Vagina (tissue), 2 donors: ENCODE measurements at regions not wholly inside any gene's neighbourhood (a gene's known extent, or its start where the extent isn't known, plus 50 kb on each side); places are given as distances from the start of the nearest gene placed in this dataset.

Experiments
- DNase-seq, 2 donors: peaks; one replicate each; pipeline ENCODE4 v3.0.0-alpha.2; 2017; ENCODE audit errors: extremely low spot score in 2 of 2
- H3K27ac ChIP-seq: fragments of 200-600 bp; sonication (generic); one replicate; pipeline ENCODE4 v1.5.1; 2019
- H3K27me3 ChIP-seq: fragments of 200-600 bp; sonication (generic); one replicate; pipeline ENCODE4 v1.5.1; 2019
- H3K36me3 ChIP-seq, 2 donors: fragments of 200-600 bp; sonication (generic); one replicate each; pipeline ENCODE4 v1.5.1; 2017 to 2019
- H3K4me1 ChIP-seq: fragments of 200-600 bp; sonication (generic); one replicate; pipeline ENCODE4 v1.5.1; 2019
- H3K4me3 ChIP-seq, 2 donors: fragments of 200-600 bp; sonication (generic); 1 replicate in 1 of 2; 2 replicates in 1 of 2; pipeline ENCODE4 v1.5.1; 2016 to 2019
- H3K9me3 ChIP-seq: fragments of 200-600 bp; sonication (generic); one replicate; pipeline ENCODE4 v1.5.1; 2019
- POLR2A ChIP-seq, 2 donors: fragments of 450-650 bp; IDR thresholded peaks; one replicate each; pipeline ENCODE4 v1.6.1; 2017; ENCODE audit warnings: antibody characterized with exemption in 2 of 2, mild to moderate bottlenecking in 2 of 2, moderate library complexity in 2 of 2
- POLR2AphosphoS5 ChIP-seq, 2 donors: sonication (generic); formaldehyde crosslinking; IDR thresholded peaks; one replicate each; pipeline ENCODE4 v1.9.0; 2017; ENCODE audit warnings: antibody characterized with exemption in 2 of 2, mild to moderate bottlenecking in 2 of 2, low read depth in 1 of 2; ENCODE audit not compliant: insufficient read depth in 1 of 2
- intact Hi-C: fragments of 100-400 bp; cut with DNase I; formaldehyde crosslinking; loops from one replicate; pipeline ENCODE4 v1.15.1; 2023
- TF ChIP-seq, protein P1 (sequence below), 3 experiments: fragments of 450-650 bp in 2 of 3; fragments of 200-600 bp in 1 of 3; sonication (generic) in 1 of 3; IDR thresholded peaks; one replicate each; pipeline ENCODE4 v1.5.1; 2017 to 2019; ENCODE audit warnings: antibody characterized with exemption in 3 of 3, mild to moderate bottlenecking in 2 of 3, moderate library complexity in 2 of 3

DNA sequence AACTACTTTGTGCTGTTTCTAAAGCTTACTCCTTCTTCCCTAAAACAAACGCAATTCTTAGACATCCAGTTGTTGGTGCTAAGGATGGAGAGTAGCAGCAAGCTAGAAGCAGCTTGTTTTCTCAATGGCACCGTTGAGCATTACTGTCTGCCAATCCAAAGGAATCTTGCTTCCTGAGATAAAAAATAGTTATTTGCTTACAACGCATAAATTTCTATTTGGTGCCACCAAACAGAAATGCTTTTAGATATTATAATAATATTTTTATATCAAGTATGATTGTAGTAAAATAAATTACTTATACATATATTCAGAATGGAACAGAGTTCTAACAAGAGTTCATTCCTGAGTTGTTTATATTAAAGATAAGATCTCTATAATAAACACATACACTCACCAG lies 434.7 kb downstream of the CPS1 start:
- no peak for TF ChIP-seq POLR2A (IDR thresholded peaks at IDR 0.05)
- TF ChIP-seq POLR2AphosphoS5 (IDR thresholded peaks at IDR 0.05; ENCODE audit: insufficient read depth in 1 of 2, low read depth in 1 of 2), result no peak
- TF ChIP-seq, protein P1, sequence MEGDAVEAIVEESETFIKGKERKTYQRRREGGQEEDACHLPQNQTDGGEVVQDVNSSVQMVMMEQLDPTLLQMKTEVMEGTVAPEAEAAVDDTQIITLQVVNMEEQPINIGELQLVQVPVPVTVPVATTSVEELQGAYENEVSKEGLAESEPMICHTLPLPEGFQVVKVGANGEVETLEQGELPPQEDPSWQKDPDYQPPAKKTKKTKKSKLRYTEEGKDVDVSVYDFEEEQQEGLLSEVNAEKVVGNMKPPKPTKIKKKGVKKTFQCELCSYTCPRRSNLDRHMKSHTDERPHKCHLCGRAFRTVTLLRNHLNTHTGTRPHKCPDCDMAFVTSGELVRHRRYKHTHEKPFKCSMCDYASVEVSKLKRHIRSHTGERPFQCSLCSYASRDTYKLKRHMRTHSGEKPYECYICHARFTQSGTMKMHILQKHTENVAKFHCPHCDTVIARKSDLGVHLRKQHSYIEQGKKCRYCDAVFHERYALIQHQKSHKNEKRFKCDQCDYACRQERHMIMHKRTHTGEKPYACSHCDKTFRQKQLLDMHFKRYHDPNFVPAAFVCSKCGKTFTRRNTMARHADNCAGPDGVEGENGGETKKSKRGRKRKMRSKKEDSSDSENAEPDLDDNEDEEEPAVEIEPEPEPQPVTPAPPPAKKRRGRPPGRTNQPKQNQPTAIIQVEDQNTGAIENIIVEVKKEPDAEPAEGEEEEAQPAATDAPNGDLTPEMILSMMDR (IDR thresholded peaks at IDR 0.05), result no peak
- no peak overlapping the region for H3K27ac ChIP-seq
- DNase-seq, result no peak

DNA sequence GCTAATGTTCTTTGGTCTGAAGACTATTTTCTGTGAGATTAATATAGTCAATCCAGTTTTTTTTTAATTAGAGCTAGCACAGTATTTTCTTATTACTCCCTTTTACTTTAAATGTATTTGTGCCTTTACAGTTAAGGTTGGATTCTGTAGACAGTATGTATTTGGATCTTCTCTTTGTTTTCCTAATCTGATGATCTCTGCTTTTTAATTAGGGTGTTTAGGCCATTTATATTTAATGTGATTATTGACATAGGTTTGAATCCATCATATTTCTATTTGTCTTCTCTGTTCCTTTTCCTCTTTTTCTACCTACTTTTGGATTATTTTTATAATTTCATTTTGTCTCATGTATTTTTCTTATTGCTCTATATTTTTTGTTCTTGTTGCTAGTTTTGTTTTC lies 437.7 kb downstream of the CPS1 start:
- no peak for DNase-seq
- no peaks in the 10 kb centered on the region for H3K27me3 ChIP-seq
- TF ChIP-seq POLR2A (IDR thresholded peaks at IDR 0.05), result no peak
- TF ChIP-seq, protein P1 (IDR thresholded peaks at IDR 0.05), result no peak
- TF ChIP-seq POLR2AphosphoS5 (IDR thresholded peaks at IDR 0.05; ENCODE audit: insufficient read depth in 1 of 2, low read depth in 1 of 2), result no peak
- H3K9me3 ChIP-seq, result no peaks in the 10 kb centered on the region
- H3K27ac ChIP-seq, result no peak overlapping the region
- no peaks in the 10 kb centered on the region for H3K36me3 ChIP-seq
- H3K4me1 ChIP-seq, result no peaks in the 10 kb centered on the region
- intact Hi-C loops, result no loop called here
- no peak overlapping the region for H3K4me3 ChIP-seq

More for the DNA sequence above, 434.7 kb downstream of the CPS1 start:
- no peaks in the 10 kb centered on the region for H3K4me1 ChIP-seq
- H3K27me3 ChIP-seq, result no peaks in the 10 kb centered on the region
- intact Hi-C loops, result no loop called here
- H3K36me3 ChIP-seq, result no peaks in the 10 kb centered on the region
- H3K9me3 ChIP-seq, result no peaks in the 10 kb centered on the region
- no peak overlapping the region for H3K4me3 ChIP-seq

DNA sequence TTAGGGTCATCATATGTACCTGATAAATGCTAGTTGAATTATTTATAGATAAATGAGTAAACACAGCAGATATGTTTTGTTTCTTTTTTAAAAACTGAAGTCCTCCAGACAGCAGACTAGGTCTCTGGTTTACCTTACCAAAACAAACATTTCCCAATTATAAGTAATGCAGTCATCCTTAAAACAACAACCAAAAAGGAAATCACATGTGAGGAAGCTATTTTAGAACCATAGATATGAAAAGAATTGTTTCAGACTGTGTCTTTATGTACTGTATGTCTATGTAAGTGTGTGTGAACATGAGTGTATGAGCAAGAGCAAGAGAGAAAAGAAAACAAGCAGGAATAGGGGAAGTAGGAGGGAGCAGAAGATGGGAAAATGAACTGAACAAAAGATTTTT lies 441.0 kb downstream of the CPS1 start:
- no peak for DNase-seq
- no peak overlapping the region for H3K27ac ChIP-seq
- intact Hi-C loops, result no loop called here
- TF ChIP-seq, protein P1 (IDR thresholded peaks at IDR 0.05), result no peak
- no peaks in the 10 kb centered on the region for H3K9me3 ChIP-seq
- no peaks in the 10 kb centered on the region for H3K4me1 ChIP-seq
- H3K4me3 ChIP-seq, result no peak overlapping the region
- no peaks in the 10 kb centered on the region for H3K27me3 ChIP-seq
- H3K36me3 ChIP-seq, result no peaks in the 10 kb centered on the region

DNA sequence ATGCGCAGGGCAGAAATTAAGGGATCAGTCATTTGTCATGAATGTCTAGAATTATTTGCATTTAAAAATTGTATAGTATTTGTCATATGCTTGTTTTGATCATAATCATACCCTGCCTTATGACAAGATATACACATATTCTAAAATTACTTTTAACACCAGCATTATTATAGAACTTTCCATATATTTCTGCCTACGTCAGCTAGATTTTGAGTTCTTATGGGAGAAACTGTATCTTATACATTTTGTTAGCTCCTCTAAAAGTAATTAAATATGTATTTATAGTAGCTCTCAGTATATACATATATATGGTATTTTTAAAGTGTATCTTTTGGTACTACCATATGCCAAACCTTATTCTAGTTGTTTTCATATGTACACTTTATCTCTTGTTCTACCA lies 441.9 kb downstream of the CPS1 start:
- Histone ChIP-seq H3K4me3 (no peak overlapping the region), H3K36me3 (no peaks in the 10 kb centered on the region), H3K4me1 (no peaks in the 10 kb centered on the region), H3K27ac (no peak overlapping the region), H3K27me3 (no peaks in the 10 kb centered on the region), H3K9me3 (no peaks in the 10 kb centered on the region)
- intact Hi-C loops, result no loop called here
- no peak for DNase-seq
- TF ChIP-seq, protein P1 (IDR thresholded peaks at IDR 0.05), result no peak
- TF ChIP-seq POLR2A (IDR thresholded peaks at IDR 0.05) (no peak), POLR2AphosphoS5 (IDR thresholded peaks at IDR 0.05; ENCODE audit: insufficient read depth in 1 of 2, low read depth in 1 of 2) (no peak)

DNA sequence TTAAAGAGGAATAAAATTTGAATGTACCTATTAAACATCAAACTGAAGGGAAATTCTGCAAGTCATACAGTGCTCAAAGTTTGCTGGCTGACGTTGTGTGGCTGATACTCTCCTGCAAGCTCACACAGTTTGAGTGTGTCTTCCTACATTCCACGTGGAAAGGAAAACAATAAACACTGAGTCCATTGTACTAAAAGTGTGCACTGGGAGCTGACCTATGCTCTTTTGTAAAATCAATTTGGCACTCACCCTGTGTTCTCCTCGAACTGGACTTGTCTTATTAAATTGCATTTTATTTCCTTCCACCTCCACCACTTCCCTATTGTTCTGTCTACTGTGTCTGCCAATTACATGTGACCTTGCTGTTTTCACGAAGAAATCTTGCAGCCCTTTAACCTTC lies 458.0 kb downstream of the CPS1 start:
- DNase-seq, result no peak
- Histone ChIP-seq H3K27me3 (no peaks in the 10 kb centered on the region), H3K4me3 (no peak overlapping the region), H3K27ac (no peak overlapping the region), H3K9me3 (no peaks in the 10 kb centered on the region), H3K36me3 (no peaks in the 10 kb centered on the region), H3K4me1 (no peaks in the 10 kb centered on the region)
- TF ChIP-seq POLR2A (IDR thresholded peaks at IDR 0.05) (no peak), POLR2AphosphoS5 (IDR thresholded peaks at IDR 0.05; ENCODE audit: insufficient read depth in 1 of 2, low read depth in 1 of 2) (no peak)
- TF ChIP-seq, protein P1 (IDR thresholded peaks at IDR 0.05), result no peak
- intact Hi-C loops, result no loop called here
